NCI-H146 treated with DMSO at 0.1 percent for 48 hours (cell line): ENCODE measurements at regions not wholly inside any gene's neighbourhood (a gene's known extent, or its start where the extent isn't known, plus 50 kb on each side); places are given as distances from the start of the nearest gene placed in this dataset.
"Not testable (repeated sequence)": the region's sequence is repeated elsewhere in the genome, so short reads cannot be mapped to it uniquely, and the experiment has no call there.

Source experiments
- DNase-seq: peaks from one replicate; lab custom pipeline; 2025; ENCODE audit not compliant: unreplicated experiment; lab: John Stamatoyannopoulos, UW

- no peak for DNase-seq
Measured at GRCh38 chr10:29189256-29189655, 99.6 kb upstream of the LYZL1 start.

GRCh38 chr10:29191674-29192073 is 97.2 kb upstream of the LYZL1 start:
- no peak for DNase-seq

- no peak for DNase-seq
Measured at GRCh38 chr10:29199339-29199738, 89.5 kb upstream of the LYZL1 start.

- no peak for DNase-seq
Measured at GRCh38 chr10:29199941-29200679, 88.8 kb upstream of the LYZL1 start.

GRCh38 chr10:29202386-29202940 is 86.4 kb upstream of the LYZL1 start:
- DNase-seq, result no peak

GRCh38 chr10:29203432-29203831 is 85.4 kb upstream of the LYZL1 start:
- no peak for DNase-seq

GRCh38 chr10:29204070-29204800 is 84.6 kb upstream of the LYZL1 start:
- no peak for DNase-seq

- no peak for DNase-seq
Measured at GRCh38 chr10:29205787-29206186, 83.1 kb upstream of the LYZL1 start.

GRCh38 chr10:29208845-29209244 is 80.0 kb upstream of the LYZL1 start:
- DNase-seq, result no peak

- DNase-seq, result no peak
Measured at GRCh38 chr10:29209830-29210229, 79.0 kb upstream of the LYZL1 start.

- no peak for DNase-seq
Measured at GRCh38 chr10:29210266-29210868, 78.5 kb upstream of the LYZL1 start.

GRCh38 chr10:29212597-29212996 is 76.3 kb upstream of the LYZL1 start:
- no peak for DNase-seq

GRCh38 chr10:29214551-29214950 is 74.3 kb upstream of the LYZL1 start:
- DNase-seq, result no peak

GRCh38 chr10:29217292-29217738 is 71.6 kb upstream of the LYZL1 start:
- DNase-seq, result no peak

- no peak for DNase-seq
Measured at GRCh38 chr10:29223326-29223725, 65.5 kb upstream of the LYZL1 start.

- no peak for DNase-seq
Measured at GRCh38 chr10:29224631-29225030, 64.2 kb upstream of the LYZL1 start.

- no peak for DNase-seq
Measured at GRCh38 chr10:29227201-29227600, 61.7 kb upstream of the LYZL1 start.

- DNase-seq, result no peak
Measured at GRCh38 chr10:29228562-29228961, 60.3 kb upstream of the LYZL1 start.

GRCh38 chr10:29229258-29229705 is 59.6 kb upstream of the LYZL1 start:
- DNase-seq, result no peak

GRCh38 chr10:29236910-29237309 is 52.0 kb upstream of the LYZL1 start:
- not testable (repeated sequence) for DNase-seq

- DNase-seq, result no peak
Measured at GRCh38 chr10:29237786-29238185, 51.1 kb upstream of the LYZL1 start.
